Epithelial cell of proximal tubule (primary cell): ENCODE measurements at regions not wholly inside any gene's neighbourhood (a gene's known extent, or its start where the extent isn't known, plus 50 kb on each side); places are given as distances from the start of the nearest gene placed in this dataset.

Experiments
- DNase-seq: peaks from one replicate; pipeline ENCODE4 v3.0.0-alpha.2; 2011; ENCODE audit warnings: low read depth
- H3K4me3 ChIP-seq: 2 replicates; pipeline ENCODE4 v1.5.1; 2011; ENCODE audit warnings: low read depth, mild to moderate bottlenecking, low read length
- TF ChIP-seq, protein P1 (sequence below): conservative IDR thresholded peaks from 2 replicates; pipeline ENCODE4 v1.5.1; 2012; ENCODE audit warnings: low read depth, mild to moderate bottlenecking, low read length

DNA sequence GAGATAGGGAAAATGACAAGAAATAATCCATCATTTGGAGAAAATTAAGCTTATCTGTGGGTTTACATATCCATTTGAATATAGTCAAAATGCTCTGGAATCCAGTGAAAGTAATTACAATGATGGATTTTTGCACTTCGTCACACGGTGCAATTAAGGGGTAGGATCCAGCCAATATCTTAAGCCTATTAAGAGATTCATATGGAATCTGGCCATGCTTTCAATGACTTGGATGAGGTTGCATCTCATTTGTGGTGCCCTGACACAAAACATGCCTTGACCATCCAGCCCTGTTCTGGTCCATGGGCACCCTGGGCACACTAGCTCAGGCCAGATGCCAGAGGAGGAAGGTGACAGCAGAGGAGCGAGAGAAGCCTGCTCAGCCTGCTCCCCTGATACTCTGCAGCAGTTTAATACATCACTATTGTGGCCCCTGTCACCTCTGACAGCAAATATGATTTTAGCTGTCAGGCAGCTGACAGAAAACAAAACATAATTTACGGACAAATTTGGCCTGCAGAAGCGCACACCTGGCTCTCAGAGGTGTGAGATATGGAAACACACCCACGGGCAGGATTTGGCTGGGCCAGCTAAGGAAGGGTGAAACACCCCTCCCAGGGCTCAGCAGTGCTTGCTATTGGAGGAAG lies 94.1 kb upstream of the ST8SIA3 start:
- DNase-seq, result no peak
- TF ChIP-seq, protein P1, sequence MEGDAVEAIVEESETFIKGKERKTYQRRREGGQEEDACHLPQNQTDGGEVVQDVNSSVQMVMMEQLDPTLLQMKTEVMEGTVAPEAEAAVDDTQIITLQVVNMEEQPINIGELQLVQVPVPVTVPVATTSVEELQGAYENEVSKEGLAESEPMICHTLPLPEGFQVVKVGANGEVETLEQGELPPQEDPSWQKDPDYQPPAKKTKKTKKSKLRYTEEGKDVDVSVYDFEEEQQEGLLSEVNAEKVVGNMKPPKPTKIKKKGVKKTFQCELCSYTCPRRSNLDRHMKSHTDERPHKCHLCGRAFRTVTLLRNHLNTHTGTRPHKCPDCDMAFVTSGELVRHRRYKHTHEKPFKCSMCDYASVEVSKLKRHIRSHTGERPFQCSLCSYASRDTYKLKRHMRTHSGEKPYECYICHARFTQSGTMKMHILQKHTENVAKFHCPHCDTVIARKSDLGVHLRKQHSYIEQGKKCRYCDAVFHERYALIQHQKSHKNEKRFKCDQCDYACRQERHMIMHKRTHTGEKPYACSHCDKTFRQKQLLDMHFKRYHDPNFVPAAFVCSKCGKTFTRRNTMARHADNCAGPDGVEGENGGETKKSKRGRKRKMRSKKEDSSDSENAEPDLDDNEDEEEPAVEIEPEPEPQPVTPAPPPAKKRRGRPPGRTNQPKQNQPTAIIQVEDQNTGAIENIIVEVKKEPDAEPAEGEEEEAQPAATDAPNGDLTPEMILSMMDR, result no peak
- no peak overlapping the region for H3K4me3 ChIP-seq

GRCh38 chr18:57267368-57267925 lies 84.9 kb upstream of the ST8SIA3 start:
- peak; percentile 74 for DNase-seq
- TF ChIP-seq, protein P1, result no peak
- H3K4me3 ChIP-seq, result no peak overlapping the region

- H3K4me3 ChIP-seq, result no peak overlapping the region
- DNase-seq, result peak; percentile 58
- TF ChIP-seq, protein P1, result no peak
These were observed 82.6 kb upstream of the ST8SIA3 start for GRCh38 chr18:57269756-57270155.

- H3K4me3 ChIP-seq, result no peak overlapping the region
- DNase-seq, result peak; percentile 48
- TF ChIP-seq, protein P1, result no peak
These were observed 82.2 kb upstream of the ST8SIA3 start for GRCh38 chr18:57270156-57270555.

- no peak overlapping the region for H3K4me3 ChIP-seq
- DNase-seq, result no peak
- TF ChIP-seq, protein P1, result no peak
These were observed 79.2 kb upstream of the ST8SIA3 start for GRCh38 chr18:57273194-57273593.

DNA sequence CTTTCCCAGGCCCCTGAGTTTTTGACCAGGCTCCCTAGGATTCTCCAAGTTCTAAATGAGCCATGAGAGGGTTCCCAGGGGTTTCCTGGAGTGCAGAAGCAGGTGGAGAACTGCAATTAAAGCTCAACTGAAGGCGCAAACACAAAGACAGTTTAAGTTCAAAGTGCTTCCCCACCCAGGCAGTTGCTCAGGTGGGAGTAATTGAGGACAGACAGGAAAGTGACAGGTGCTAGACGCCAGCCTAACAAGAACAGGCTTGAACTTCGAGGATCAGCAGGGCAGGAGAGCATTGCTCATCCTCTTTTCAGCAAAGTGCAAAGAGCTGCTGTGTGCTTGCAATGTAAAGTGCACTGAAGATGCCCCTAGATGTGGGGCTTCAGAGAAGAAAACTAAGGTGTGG lies 77.2 kb upstream of the ST8SIA3 start:
- no peak for DNase-seq

More for the DNA sequence above, 77.2 kb upstream of the ST8SIA3 start:
- TF ChIP-seq, protein P1, result no peak
- no peak overlapping the region for H3K4me3 ChIP-seq
